HEK293T (cell line): ENCODE measurements at regions not wholly inside any gene's neighbourhood (a gene's known extent, or its start where the extent isn't known, plus 50 kb on each side); places are given as distances from the start of the nearest gene placed in this dataset.

Experiments used
- CTCF ChIA-PET: fragments of 350-600 bp; formaldehyde crosslinking; extraction: SDS; loops from one replicate; lab custom pipeline; 2021; ENCODE audit warnings: antibody characterized with exemption, inconsistent platforms; lab: Yijun Ruan, JAX
- POLR2A ChIA-PET: fragments of 350-600 bp; formaldehyde crosslinking; extraction: SDS; loops from one replicate; lab custom pipeline; 2020; ENCODE audit warnings: antibody characterized with exemption, inconsistent platforms; lab: Yijun Ruan, JAX
- DNase-seq: peaks from one replicate; pipeline ENCODE4 v3.0.0; 2012; ENCODE audit warnings: mixed read lengths; ENCODE audit errors: extremely low spot score
- ARNT ChIP-seq: fragments of 450-650 bp; IDR thresholded peaks from 2 replicates; pipeline ENCODE4 v1.6.1; 2017; ENCODE audit warnings: mild to moderate bottlenecking
- BHLHE40 ChIP-seq: fragments of 450-650 bp; IDR thresholded peaks from 2 replicates; pipeline ENCODE4 v1.6.1; 2016; ENCODE audit warnings: mild to moderate bottlenecking, moderate library complexity, borderline replicate concordance
- CTBP1 ChIP-seq: fragments of 450-650 bp; IDR thresholded peaks from 2 replicates; pipeline ENCODE4 v1.6.1; 2016; ENCODE audit warnings: borderline replicate concordance
- ELF4 ChIP-seq: fragments of 450-650 bp; IDR thresholded peaks from 2 replicates; pipeline ENCODE4 v1.6.1; 2017; ENCODE audit warnings: antibody characterized with exemption
- FOXA1 ChIP-seq: fragments of 450-650 bp; IDR thresholded peaks from 2 replicates; pipeline ENCODE4 v1.6.1; 2016; ENCODE audit warnings: mild to moderate bottlenecking
- FOXK2 ChIP-seq: fragments of 450-650 bp; IDR thresholded peaks from 2 replicates; pipeline ENCODE4 v1.6.1; 2016; ENCODE audit warnings: mild to moderate bottlenecking
- FOXM1 ChIP-seq: fragments of 450-650 bp; IDR thresholded peaks from 2 replicates; pipeline ENCODE4 v1.6.1; 2017; ENCODE audit warnings: mild to moderate bottlenecking, borderline replicate concordance
- HDGF ChIP-seq: fragments of 450-650 bp; IDR thresholded peaks from 2 replicates; pipeline ENCODE4 v1.6.1; 2017; ENCODE audit warnings: antibody characterized with exemption, borderline replicate concordance
- L3MBTL2 ChIP-seq: fragments of 450-650 bp; conservative IDR thresholded peaks from 2 replicates; pipeline ENCODE4 v1.6.1; 2016; ENCODE audit warnings: mild to moderate bottlenecking
- LEF1 ChIP-seq: fragments of 450-650 bp; IDR thresholded peaks from 2 replicates; pipeline ENCODE4 v1.6.1; 2017; ENCODE audit warnings: mild to moderate bottlenecking, borderline replicate concordance
- NFRKB ChIP-seq: fragments of 450-650 bp; IDR thresholded peaks from 2 replicates; pipeline ENCODE4 v1.6.1; 2016; ENCODE audit warnings: mild to moderate bottlenecking, moderate library complexity
- SP1 ChIP-seq: fragments of 450-650 bp; IDR thresholded peaks from 2 replicates; pipeline ENCODE4 v1.6.1; 2017
- SUZ12 ChIP-seq: fragments of 450-650 bp; IDR thresholded peaks from 2 replicates; pipeline ENCODE4 v1.6.1; 2016; ENCODE audit warnings: mild to moderate bottlenecking
- TARDBP ChIP-seq: fragments of 450-650 bp; IDR thresholded peaks from 2 replicates; pipeline ENCODE4 v1.6.1; 2016
- ZNF384 ChIP-seq: fragments of 450-650 bp; IDR thresholded peaks from 2 replicates; pipeline ENCODE4 v1.6.1; 2016
- TF ChIP-seq, protein P1 (sequence below): fragments of 450-650 bp; IDR thresholded peaks from 2 replicates; pipeline ENCODE4 v1.6.1; 2016

DNA sequence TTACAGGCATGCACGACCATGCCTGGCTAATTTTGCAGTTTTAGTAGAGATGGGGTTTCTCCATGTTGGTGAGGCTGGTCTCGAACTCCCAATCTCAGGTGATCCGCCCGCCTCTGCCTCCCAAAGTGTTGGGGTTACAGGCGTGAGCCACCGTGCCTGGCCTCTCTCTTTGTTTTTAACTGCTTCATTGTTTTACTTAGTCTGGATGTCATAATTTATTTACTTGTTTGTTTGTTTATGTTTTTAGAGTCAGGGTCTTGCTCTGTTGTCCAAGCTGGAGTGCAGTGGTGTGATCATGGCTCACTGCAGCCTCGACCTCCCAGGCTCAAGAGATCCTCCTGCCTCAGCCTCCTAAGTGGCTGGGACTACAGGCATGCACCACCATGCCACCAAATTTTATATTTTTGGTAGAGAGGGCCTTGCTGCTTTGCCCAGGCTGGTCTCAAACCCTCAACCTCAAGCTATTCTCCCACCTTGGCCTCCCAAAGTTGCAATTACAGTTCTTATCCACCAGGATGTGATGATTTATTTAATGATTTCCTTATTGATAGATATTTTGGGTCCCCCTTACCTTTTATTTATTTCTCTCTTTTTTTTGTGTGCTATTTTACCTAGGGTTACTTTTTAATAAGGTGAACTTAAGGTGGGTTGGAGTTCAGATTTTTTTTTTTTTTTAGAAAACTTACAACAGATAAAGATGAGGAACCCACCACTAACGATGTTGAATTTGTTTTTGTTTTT lies 52.6 kb upstream of the ADA2 start:
- POLR2A ChIA-PET = interaction anchor here (1.1 to 1.2 kb wide), 2 partner anchors 8 to 13 kb away, joined by 4 read pairs; no protein-coding TSS in a partner anchor
- TF ChIP-seq FOXA1 (no peak), SP1 (no peak), TARDBP (no peak)
- TF ChIP-seq, protein P1, sequence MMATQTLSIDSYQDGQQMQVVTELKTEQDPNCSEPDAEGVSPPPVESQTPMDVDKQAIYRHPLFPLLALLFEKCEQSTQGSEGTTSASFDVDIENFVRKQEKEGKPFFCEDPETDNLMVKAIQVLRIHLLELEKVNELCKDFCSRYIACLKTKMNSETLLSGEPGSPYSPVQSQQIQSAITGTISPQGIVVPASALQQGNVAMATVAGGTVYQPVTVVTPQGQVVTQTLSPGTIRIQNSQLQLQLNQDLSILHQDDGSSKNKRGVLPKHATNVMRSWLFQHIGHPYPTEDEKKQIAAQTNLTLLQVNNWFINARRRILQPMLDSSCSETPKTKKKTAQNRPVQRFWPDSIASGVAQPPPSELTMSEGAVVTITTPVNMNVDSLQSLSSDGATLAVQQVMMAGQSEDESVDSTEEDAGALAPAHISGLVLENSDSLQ = no peak
- CTCF ChIA-PET = interaction anchor here (0.6 to 1.3 kb wide), 4 partner anchors 9 to 255 kb away, joined by 3 to 12 read pairs (median 4); no protein-coding TSS in a partner anchor
- no peak for DNase-seq

DNA sequence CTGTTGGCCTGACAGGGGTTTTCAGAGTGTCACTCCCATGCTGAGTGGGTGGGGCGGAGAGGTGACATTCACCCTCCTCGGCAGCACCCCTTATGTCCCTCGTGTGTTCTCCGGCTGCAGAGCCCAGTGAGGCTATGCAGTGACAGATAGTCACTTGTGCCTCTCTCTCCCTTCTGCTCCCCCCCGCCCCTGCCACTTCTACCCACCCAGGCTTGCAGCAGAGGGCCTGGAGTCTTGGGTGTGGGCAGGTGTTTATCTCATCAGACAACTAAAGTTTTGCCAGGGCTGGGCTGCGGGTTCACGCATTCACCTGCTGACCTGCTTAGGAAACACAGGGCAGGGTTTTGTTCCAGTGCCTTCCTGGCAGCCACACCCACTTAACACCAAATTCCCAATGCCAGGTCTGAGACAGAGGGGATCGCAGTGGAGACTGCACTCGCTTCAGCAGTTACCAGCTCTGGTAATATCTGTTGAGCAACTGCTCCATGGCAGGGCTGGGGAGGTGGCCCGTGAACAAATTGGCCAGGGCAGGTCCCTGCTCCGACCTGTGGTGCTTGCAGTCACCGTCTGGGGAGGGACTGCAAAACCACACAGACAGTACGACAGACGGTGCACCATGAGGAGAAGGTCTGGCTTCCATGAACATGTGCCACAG lies 50.5 kb upstream of the ADA2 start:
- TF ChIP-seq FOXK2 (no peak), LEF1 (no peak), CTBP1 (no peak), NFRKB (no peak), ZNF384 (no peak), SP1 (no peak), ARNT (no peak), FOXM1 (no peak), L3MBTL2 (no peak), SUZ12 (no peak), FOXA1 (no peak), ELF4 (no peak), HDGF (no peak), BHLHE40 (no peak), TARDBP (no peak)
- TF ChIP-seq, protein P1 = no peak
- ChIA-PET CTCF (interaction anchor here (1.4 kb wide), 1 partner anchor 98 kb away, joined by 6 read pairs; no protein-coding TSS in a partner anchor), POLR2A (no interaction called here)
- DNase-seq = no peak

DNA sequence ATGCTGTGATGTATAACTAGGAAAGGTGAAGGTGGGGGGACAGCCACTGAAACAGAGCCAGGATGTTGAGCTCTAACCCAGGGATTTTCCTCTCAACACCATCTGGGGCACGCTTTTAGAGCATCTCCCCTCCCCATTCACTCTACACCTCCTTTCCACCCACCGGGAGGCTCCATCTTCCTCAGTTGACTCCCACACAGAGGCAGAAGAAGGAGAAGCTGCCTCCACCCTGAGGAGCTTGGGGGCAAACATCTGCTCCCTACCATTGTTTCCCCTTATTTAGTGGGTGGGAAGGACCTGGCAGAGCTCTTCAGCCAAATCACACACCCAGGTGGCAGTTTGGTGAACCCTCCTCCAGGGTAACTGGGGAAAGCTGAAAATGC lies 50.0 kb upstream of the ADA2 start:
- DNase-seq = no peak
- TF ChIP-seq ZNF384 (no peak), BHLHE40 (no peak), HDGF (no peak), SUZ12 (no peak), CTBP1 (no peak)
- TF ChIP-seq, protein P1 = no peak
- ChIA-PET CTCF (interaction anchor here (0.6 to 1.8 kb wide), 4 partner anchors 11 to 232 kb away, joined by 3 to 6 read pairs (median 4); no protein-coding TSS in a partner anchor), POLR2A (no interaction called here)
